ENCODE measurements at regions not wholly inside any gene's neighbourhood (a gene's known extent, or its start where the extent isn't known, plus 50 kb on each side); places are given as distances from the start of the nearest gene placed in this dataset.

GRCh38 chr4:165768281-165768680 lies 104.8 kb upstream of the TLL1 start:
- H2AFZ ChIP-seq, result no peak overlapping the region
- H3K27ac ChIP-seq, result no peak overlapping the region
- H3K4me3 ChIP-seq (ENCODE audit: low read depth, low read length), result no peak overlapping the region
- no peaks in the 10 kb centered on the region for H3K9me3 ChIP-seq (ENCODE audit: control insufficient read depth, low read length)
- no peak overlapping the region for H3K9ac ChIP-seq
- no peaks in the 10 kb centered on the region for H3K4me1 ChIP-seq
- no peaks in the 10 kb centered on the region for H3K36me3 ChIP-seq (ENCODE audit: control insufficient read depth, insufficient read depth, low read length)
- no peak overlapping the region for H3K4me2 ChIP-seq (ENCODE audit: low read length)
- no peaks in the 10 kb centered on the region for H3K27me3 ChIP-seq (ENCODE audit: control insufficient read depth, insufficient read depth, low read length)
- no peaks in the 10 kb centered on the region for H3K79me2 ChIP-seq
- no peak for TF ChIP-seq CTCF (IDR thresholded peaks at IDR 0.05)

GRCh38 chr4:165774326-165774725 lies 98.7 kb upstream of the TLL1 start:
- H3K4me3 ChIP-seq (ENCODE audit: low read depth, low read length), result no peak overlapping the region
- no peak overlapping the region for H3K27ac ChIP-seq
- no peaks in the 10 kb centered on the region for H3K27me3 ChIP-seq (ENCODE audit: control insufficient read depth, insufficient read depth, low read length)
- no peaks in the 10 kb centered on the region for H3K4me1 ChIP-seq
- no peak overlapping the region for H3K9ac ChIP-seq
- no peak for TF ChIP-seq CTCF (IDR thresholded peaks at IDR 0.05)
- H3K9me3 ChIP-seq (ENCODE audit: control insufficient read depth, low read length), result no peaks in the 10 kb centered on the region
- no peak overlapping the region for H3K4me2 ChIP-seq (ENCODE audit: low read length)
- no peak overlapping the region for H2AFZ ChIP-seq
- no peaks in the 10 kb centered on the region for H3K79me2 ChIP-seq
- H3K36me3 ChIP-seq (ENCODE audit: control insufficient read depth, insufficient read depth, low read length), result no peaks in the 10 kb centered on the region

- H3K79me2 ChIP-seq, result no peaks in the 10 kb centered on the region
Measured at GRCh38 chr4:165779950-165780670, 92.9 kb upstream of the TLL1 start.

GRCh38 chr4:165780735-165781134 lies 92.3 kb upstream of the TLL1 start:
- Histone ChIP-seq H3K9ac (no peak overlapping the region), H3K27ac (no peak overlapping the region), H3K9me3 (ENCODE audit: control insufficient read depth, low read length) (no peaks in the 10 kb centered on the region), H2AFZ (no peak overlapping the region), H3K4me1 (no peaks in the 10 kb centered on the region), H3K4me3 (ENCODE audit: low read depth, low read length) (no peak overlapping the region), H3K79me2 (no peaks in the 10 kb centered on the region), H3K36me3 (ENCODE audit: control insufficient read depth, insufficient read depth, low read length) (no peaks in the 10 kb centered on the region), H3K4me2 (ENCODE audit: low read length) (no peak overlapping the region), H3K27me3 (ENCODE audit: control insufficient read depth, insufficient read depth, low read length) (no peaks in the 10 kb centered on the region)
- TF ChIP-seq CTCF (IDR thresholded peaks at IDR 0.05), result no peak

More at GRCh38 chr4:165779950-165780670, 92.9 kb upstream of the TLL1 start:
- Histone ChIP-seq H3K4me2 (ENCODE audit: low read length) (no peak overlapping the region), H3K4me3 (ENCODE audit: low read depth, low read length) (no peak overlapping the region), H3K27ac (no peak overlapping the region), H3K36me3 (ENCODE audit: control insufficient read depth, insufficient read depth, low read length) (no peaks in the 10 kb centered on the region), H3K9me3 (ENCODE audit: control insufficient read depth, low read length) (no peaks in the 10 kb centered on the region), H2AFZ (no peak overlapping the region), H3K9ac (no peak overlapping the region), H3K4me1 (no peaks in the 10 kb centered on the region), H3K27me3 (ENCODE audit: control insufficient read depth, insufficient read depth, low read length) (no peaks in the 10 kb centered on the region)
- TF ChIP-seq CTCF (IDR thresholded peaks at IDR 0.05), result no peak

- H2AFZ ChIP-seq, result no peak overlapping the region
- no peaks in the 10 kb centered on the region for H3K27me3 ChIP-seq (ENCODE audit: control insufficient read depth, insufficient read depth, low read length)
- H3K4me1 ChIP-seq, result no peaks in the 10 kb centered on the region
- H3K9ac ChIP-seq, result no peak overlapping the region
- H3K4me3 ChIP-seq (ENCODE audit: low read depth, low read length), result no peak overlapping the region
- H3K27ac ChIP-seq, result no peak overlapping the region
- TF ChIP-seq CTCF (IDR thresholded peaks at IDR 0.05), result no peak
- H3K36me3 ChIP-seq (ENCODE audit: control insufficient read depth, insufficient read depth, low read length), result no peaks in the 10 kb centered on the region
- no peaks in the 10 kb centered on the region for H3K79me2 ChIP-seq
- H3K9me3 ChIP-seq (ENCODE audit: control insufficient read depth, low read length), result no peaks in the 10 kb centered on the region
- H3K4me2 ChIP-seq (ENCODE audit: low read length), result no peak overlapping the region
Measured at GRCh38 chr4:165782623-165783022, 90.4 kb upstream of the TLL1 start.

Measured in parathyroid adenoma (tissue), 2 donors.